ENCODE measurements at regions not wholly inside any gene's neighbourhood (a gene's known extent, or its start where the extent isn't known, plus 50 kb on each side); places are given as distances from the start of the nearest gene placed in this dataset.

GRCh38 chr12:127396734-127397133, 870.2 kb upstream of the TMEM132C start:
- DNase-seq (ENCODE audit: extremely low read depth in 1 of 2, low read depth in 1 of 2): no peak

DNA sequence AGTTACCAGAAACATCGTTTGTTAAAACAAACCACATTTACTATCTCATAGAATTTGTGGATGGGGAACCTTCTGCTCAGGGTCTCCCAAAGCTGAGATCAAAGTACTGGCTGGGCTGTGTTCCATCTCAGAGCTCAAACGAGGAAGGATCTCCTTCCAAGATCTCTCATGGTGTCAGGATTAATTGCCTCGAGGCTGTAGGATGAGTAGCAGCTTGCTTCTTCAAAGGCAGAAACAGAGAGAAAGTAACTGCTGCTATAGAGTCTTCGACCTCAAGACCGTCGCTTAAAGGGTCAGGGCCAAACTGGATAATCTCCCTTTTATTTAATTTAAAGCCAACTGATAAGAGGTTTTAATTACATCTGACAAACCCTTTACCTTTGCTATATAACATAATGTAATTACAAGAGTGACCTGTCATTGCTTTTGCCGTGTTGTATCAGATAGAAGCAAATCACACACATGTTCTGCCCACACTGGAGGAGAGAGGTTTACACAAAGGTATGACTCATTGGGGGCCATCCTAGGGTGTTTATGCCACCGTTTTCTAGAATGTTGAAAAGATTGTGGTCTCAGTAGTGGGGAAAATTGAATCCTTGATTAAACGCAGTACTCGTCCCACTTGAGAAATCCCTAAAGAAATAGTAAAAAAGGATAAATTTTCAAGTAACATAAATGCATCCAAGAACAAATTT, 868.8 kb upstream of the TMEM132C start:
- no peak for DNase-seq (ENCODE audit: extremely low read depth in 1 of 2, low read depth in 1 of 2)

DNA sequence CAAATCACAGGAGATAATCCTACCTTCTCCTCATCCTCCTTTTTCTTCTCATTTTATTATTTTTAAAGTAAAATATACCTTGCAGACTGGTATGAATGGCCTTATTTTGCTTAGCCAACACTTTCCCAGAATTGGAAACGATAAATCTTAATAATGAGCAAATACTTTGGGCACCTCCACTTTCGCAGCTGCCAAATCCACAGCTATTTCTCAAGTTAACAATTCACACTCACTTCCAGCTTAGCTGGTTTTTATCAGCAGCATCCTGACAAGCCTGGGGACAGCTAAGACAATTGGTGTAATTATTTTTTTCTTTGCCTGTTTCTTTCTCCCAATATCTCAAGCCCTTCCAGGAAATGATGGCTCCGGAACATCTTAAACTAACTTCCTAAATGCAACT, 867.5 kb upstream of the TMEM132C start:
- DNase-seq (ENCODE audit: extremely low read depth in 1 of 2, low read depth in 1 of 2): no peak

DNA sequence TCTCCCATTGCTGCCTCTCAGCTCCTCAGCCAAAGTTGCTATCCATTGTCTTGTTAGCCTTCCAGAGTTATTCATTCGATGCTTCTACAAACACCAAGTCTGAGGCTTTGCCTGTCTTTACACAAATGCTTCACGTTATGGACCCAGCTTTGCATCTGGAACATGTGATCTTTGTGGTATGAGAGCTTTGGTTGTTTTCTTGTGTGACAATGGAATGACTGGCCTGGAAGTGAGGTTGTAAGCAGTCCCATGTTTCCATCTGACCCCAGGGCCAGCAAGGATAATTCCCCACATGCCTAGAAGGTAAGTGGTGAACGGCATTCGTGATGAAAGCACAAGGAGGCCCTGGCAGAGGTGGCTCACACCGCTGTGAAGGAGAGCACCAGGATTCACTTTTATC, 866.7 kb upstream of the TMEM132C start:
- no peak for DNase-seq (ENCODE audit: extremely low read depth in 1 of 2, low read depth in 1 of 2)

- DNase-seq (ENCODE audit: extremely low read depth in 1 of 2, low read depth in 1 of 2): no peak
Observed at GRCh38 chr12:127401005-127401404, 866.0 kb upstream of the TMEM132C start.

GRCh38 chr12:127401536-127401935, 865.4 kb upstream of the TMEM132C start:
- DNase-seq (ENCODE audit: extremely low read depth in 1 of 2, low read depth in 1 of 2): no peak

DNA sequence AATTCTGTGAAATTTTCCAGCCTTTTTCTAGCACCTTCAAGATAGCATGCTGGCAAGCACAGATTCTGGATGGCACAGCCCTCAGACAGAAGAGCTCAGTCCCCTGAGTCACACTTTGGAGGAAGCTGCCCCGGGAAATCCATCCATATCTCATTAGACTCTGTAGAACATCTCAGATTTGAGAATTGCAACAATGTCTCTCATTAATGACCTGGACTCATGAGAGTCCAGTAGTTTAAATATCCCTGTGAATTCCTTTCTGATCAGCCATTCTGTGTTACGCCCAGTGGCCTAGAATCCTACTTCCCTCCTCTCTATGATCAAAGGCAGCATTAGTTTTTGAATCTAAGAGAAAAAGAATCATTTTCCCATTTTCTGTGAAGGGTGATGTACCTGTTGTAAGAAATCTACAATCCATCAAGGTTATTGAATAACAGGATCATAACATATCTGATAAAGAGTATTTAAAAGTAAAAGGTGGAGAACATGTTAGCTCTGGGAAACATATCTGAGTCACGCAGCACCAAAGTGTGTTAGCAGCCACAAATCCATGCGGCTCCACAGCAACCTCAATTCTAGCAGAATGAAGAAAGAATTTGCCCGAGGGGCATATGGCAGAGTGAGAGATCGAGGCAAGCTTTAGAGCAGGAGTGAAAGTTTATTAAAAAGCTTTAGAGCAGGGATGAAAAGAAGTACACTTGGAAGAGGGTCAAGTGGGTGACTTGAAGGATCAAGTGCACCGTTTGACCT, 855.6 kb upstream of the TMEM132C start:
- DNase-seq (ENCODE audit: extremely low read depth in 1 of 2, low read depth in 1 of 2): no peak

GRCh38 chr12:127411981-127412380, 855.0 kb upstream of the TMEM132C start:
- no peak for DNase-seq (ENCODE audit: extremely low read depth in 1 of 2, low read depth in 1 of 2)

DNA sequence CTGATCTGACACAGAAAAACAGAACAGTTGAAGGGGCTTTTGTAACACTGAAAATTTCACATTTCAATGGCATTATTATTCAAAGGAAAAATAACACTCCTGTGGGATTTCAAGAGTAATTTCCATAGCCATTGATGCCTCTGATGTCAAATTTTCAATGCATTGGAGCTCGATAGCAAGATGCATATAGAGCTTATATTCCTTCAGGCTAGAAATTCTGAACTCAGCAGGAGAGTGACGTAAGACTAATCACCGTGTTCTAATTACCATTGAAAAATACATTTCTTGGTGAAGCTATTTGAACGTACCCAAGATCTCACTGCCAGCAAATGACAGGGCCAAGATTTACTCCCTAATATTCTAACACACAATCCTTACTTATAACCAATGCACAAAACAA, 854.1 kb upstream of the TMEM132C start:
- DNase-seq (ENCODE audit: extremely low read depth in 1 of 2, low read depth in 1 of 2): no peak

GRCh38 chr12:127414186-127414585, 852.8 kb upstream of the TMEM132C start:
- DNase-seq (ENCODE audit: extremely low read depth in 1 of 2, low read depth in 1 of 2): no peak

- no peak for DNase-seq (ENCODE audit: extremely low read depth in 1 of 2, low read depth in 1 of 2)
Observed at GRCh38 chr12:127414636-127415035, 852.3 kb upstream of the TMEM132C start.

GRCh38 chr12:127416796-127417195, 850.2 kb upstream of the TMEM132C start:
- DNase-seq (ENCODE audit: extremely low read depth in 1 of 2, low read depth in 1 of 2): no peak

DNA sequence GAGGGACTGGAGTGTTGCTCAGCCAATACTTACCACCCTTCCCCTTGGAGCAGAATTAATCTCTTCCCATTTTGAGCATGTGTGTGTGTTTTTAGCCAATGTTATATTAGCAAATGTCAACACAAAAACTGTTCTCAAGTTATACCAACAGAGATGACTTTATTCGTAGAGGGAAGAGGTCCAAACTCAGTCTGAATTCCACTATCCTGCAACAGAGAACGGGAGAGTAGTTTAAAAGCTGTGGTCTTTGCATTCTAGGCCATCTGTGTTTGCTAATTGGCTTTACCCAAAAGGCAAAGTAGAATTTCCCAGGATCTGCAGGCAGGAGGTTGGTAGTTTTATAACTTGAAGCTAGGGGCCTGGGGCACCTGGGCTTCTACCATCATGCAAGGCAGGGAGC, 847.9 kb upstream of the TMEM132C start:
- DNase-seq (ENCODE audit: extremely low read depth in 1 of 2, low read depth in 1 of 2): no peak

- no peak for DNase-seq (ENCODE audit: extremely low read depth in 1 of 2, low read depth in 1 of 2)
Observed at GRCh38 chr12:127421614-127422013, 845.4 kb upstream of the TMEM132C start.

DNA sequence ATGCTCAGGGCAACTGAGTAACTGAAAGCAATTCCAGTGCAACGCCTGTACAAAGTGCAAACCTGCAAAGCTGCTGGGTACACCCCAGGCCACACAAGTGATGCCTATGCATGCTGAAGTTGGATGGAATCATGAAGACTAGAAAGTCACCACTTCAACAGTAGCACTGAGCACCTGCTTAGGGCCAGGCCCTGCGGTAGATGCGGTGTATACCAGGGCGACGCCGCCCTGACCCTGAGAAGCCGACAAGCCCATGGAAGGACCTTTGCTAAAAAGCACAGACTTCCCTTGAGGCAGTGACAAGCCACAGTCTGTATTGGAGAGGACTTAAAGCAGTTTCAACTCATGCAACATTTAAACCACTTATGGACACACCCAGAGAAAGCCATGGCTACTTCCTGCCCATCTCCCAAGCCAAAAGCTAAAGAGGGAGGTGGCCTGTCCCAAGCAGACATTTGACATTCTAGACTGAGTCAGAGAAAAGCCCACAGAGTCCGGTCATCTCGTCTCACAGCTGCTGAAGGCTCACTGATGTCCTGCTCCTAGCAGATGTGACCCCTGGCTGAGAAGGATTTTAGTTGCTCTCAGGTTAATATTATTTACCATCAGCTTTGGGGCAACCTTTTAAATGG, 843.9 kb upstream of the TMEM132C start:
- DNase-seq (ENCODE audit: extremely low read depth in 1 of 2, low read depth in 1 of 2): no peak

DNA sequence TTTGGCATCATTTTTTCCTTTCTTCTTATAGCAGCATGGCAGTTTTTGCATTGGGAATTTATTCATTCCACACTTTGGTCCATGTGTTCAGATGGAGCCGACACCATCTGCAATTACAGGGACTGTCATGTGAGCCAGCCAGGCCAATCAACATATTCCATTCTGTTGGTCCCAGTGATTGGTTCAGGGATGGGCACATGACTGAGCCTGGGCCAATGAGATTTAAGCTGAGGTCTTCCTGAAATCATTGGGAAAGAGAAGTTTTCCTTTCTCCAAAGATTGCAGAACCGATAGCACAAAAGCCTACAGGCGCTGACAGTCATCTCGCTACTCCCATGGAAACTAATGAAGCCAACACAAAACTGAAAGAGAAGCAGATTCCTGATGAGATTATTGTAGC, 841.5 kb upstream of the TMEM132C start:
- DNase-seq (ENCODE audit: extremely low read depth in 1 of 2, low read depth in 1 of 2): no peak

- no peak for DNase-seq (ENCODE audit: extremely low read depth in 1 of 2, low read depth in 1 of 2)
Observed at GRCh38 chr12:127428420-127428819, 838.5 kb upstream of the TMEM132C start.

GRCh38 chr12:127429551-127430285, 837.3 kb upstream of the TMEM132C start:
- DNase-seq (ENCODE audit: extremely low read depth in 1 of 2, low read depth in 1 of 2): no peak

GRCh38 chr12:127430401-127430800, 836.6 kb upstream of the TMEM132C start:
- no peak for DNase-seq (ENCODE audit: extremely low read depth in 1 of 2, low read depth in 1 of 2)

GRCh38 chr12:127431177-127431576, 835.8 kb upstream of the TMEM132C start:
- DNase-seq (ENCODE audit: extremely low read depth in 1 of 2, low read depth in 1 of 2): no peak

DNA sequence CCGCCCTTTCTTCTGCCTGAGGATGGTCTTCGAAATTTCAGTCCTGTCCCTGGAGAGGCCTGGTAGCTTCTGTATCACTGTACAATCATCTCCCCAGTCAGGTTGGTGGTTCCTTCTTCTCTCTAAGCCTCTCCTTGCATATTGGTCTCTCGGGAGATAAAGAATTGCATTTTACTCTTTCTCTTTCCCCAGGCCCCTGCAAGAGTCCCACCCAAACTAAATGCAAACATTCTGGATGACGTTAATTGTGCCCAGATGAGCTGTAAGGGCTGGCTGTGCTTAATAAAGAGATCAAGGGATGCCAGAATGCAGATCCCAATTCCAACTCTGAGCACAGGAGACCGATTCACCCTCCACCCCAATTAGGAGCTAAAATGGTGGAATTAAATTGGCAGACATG, 835.4 kb upstream of the TMEM132C start:
- no peak for DNase-seq (ENCODE audit: extremely low read depth in 1 of 2, low read depth in 1 of 2)

All from activated CD8-positive, alpha-beta memory T cell treated with anti-CD3 and anti-CD28 coated beads for 1 hour (primary cell).